Colonic mucosa (tissue), 4 donors: ENCODE measurements at regions not wholly inside any gene's neighbourhood (a gene's known extent, or its start where the extent isn't known, plus 50 kb on each side); places are given as distances from the start of the nearest gene placed in this dataset.

Source experiments
- DNase-seq: peaks from one replicate; pipeline ENCODE4 v3.0.0-alpha.2; 2020
- H3K27ac ChIP-seq: fragments of 200-600 bp; one replicate; pipeline ENCODE4 v1.8.0; 2021
- H3K27me3 ChIP-seq: fragments of 200-600 bp; one replicate; pipeline ENCODE4 v1.8.0; 2021
- H3K36me3 ChIP-seq: fragments of 200-600 bp; one replicate; pipeline ENCODE4 v1.8.0; 2021
- H3K4me1 ChIP-seq: fragments of 200-600 bp; one replicate; pipeline ENCODE4 v1.8.0; 2021; ENCODE audit warnings: mild to moderate bottlenecking
- H3K4me3 ChIP-seq: fragments of 200-600 bp; one replicate; pipeline ENCODE4 v1.8.0; 2021
- H3K9ac ChIP-seq, 2 donors: one replicate each; pipeline ENCODE4 v1.7.0; 2013; ENCODE audit warnings: control low read depth in 2 of 2, low read depth in 2 of 2, low read length in 2 of 2
- H3K9me3 ChIP-seq: fragments of 200-600 bp; one replicate; pipeline ENCODE4 v1.8.0; 2021
- CTCF ChIP-seq: fragments of 200-600 bp; IDR thresholded peaks from one replicate; pipeline ENCODE4 v1.8.0; 2022; ENCODE audit warnings: antibody characterized with exemption, mild to moderate bottlenecking
- intact Hi-C: fragments of 100-400 bp; cut with DNase I; formaldehyde crosslinking; loops from one replicate; pipeline ENCODE4 v1.14.1; 2022
- donor health status: healthy.
- donor health status: DM: no; HTN: no; CAD: no.
- donor health status: DM: no; HTN: no; CAD: no.

GRCh38 chr1:14094611-14095400, 394.8 kb downstream of the PRDM2 start:
- no peaks in the 10 kb centered on the region for H3K4me1 ChIP-seq
- no peak for TF ChIP-seq CTCF
- H3K27me3 ChIP-seq: no peaks in the 10 kb centered on the region
- H3K27ac ChIP-seq: no peak overlapping the region
- H3K9ac ChIP-seq: no peak overlapping the region
- intact Hi-C loops: no loop called here
- H3K9me3 ChIP-seq: no peaks in the 10 kb centered on the region
- DNase-seq: no peak
- H3K4me3 ChIP-seq: no peak overlapping the region
- H3K36me3 ChIP-seq: no peaks in the 10 kb centered on the region

- no peaks in the 10 kb centered on the region for H3K4me1 ChIP-seq
- H3K36me3 ChIP-seq: no peaks in the 10 kb centered on the region
- intact Hi-C loops: no loop called here
- H3K4me3 ChIP-seq: no peak overlapping the region
- no peak overlapping the region for H3K27ac ChIP-seq
- no peak for TF ChIP-seq CTCF
- no peak for DNase-seq
- H3K9me3 ChIP-seq: no peaks in the 10 kb centered on the region
- no peaks in the 10 kb centered on the region for H3K27me3 ChIP-seq
- H3K9ac ChIP-seq: no peak overlapping the region
These were observed 398.4 kb downstream of the PRDM2 start for GRCh38 chr1:14098294-14098913.

- no peaks in the 10 kb centered on the region for H3K9me3 ChIP-seq
- H3K4me1 ChIP-seq: no peaks in the 10 kb centered on the region
- DNase-seq: no peak
- TF ChIP-seq CTCF: no peak
- intact Hi-C loops: no loop called here
- no peak overlapping the region for H3K9ac ChIP-seq
- no peak overlapping the region for H3K27ac ChIP-seq
- H3K4me3 ChIP-seq: no peak overlapping the region
- no peaks in the 10 kb centered on the region for H3K27me3 ChIP-seq
- H3K36me3 ChIP-seq: no peaks in the 10 kb centered on the region
These were observed 400.5 kb downstream of the PRDM2 start for GRCh38 chr1:14100444-14100843.

GRCh38 chr1:14100919-14101318, 400.9 kb downstream of the PRDM2 start:
- no peaks in the 10 kb centered on the region for H3K36me3 ChIP-seq
- H3K4me1 ChIP-seq: no peaks in the 10 kb centered on the region
- TF ChIP-seq CTCF: no peak
- H3K4me3 ChIP-seq: no peak overlapping the region
- H3K27me3 ChIP-seq: no peaks in the 10 kb centered on the region
- no peak overlapping the region for H3K9ac ChIP-seq
- H3K27ac ChIP-seq: no peak overlapping the region
- intact Hi-C loops: no loop called here
- H3K9me3 ChIP-seq: no peaks in the 10 kb centered on the region
- DNase-seq: no peak

GRCh38 chr1:14102180-14102579, 402.2 kb downstream of the PRDM2 start:
- TF ChIP-seq CTCF: no peak
- intact Hi-C loops: no loop called here
- no peak overlapping the region for H3K4me3 ChIP-seq

More at GRCh38 chr1:14102180-14102579, 402.2 kb downstream of the PRDM2 start:
- Histone ChIP-seq H3K9me3 (no peaks in the 10 kb centered on the region), H3K36me3 (no peaks in the 10 kb centered on the region), H3K9ac (no peak overlapping the region), H3K4me1 (no peaks in the 10 kb centered on the region), H3K27me3 (no peaks in the 10 kb centered on the region), H3K27ac (no peak overlapping the region)
- no peak for DNase-seq
